PFSK-1 (cell line): ENCODE measurements at regions not wholly inside any gene's neighbourhood (a gene's known extent, or its start where the extent isn't known, plus 50 kb on each side); places are given as distances from the start of the nearest gene placed in this dataset.

Source experiments
- POLR2AphosphoS5 ChIP-seq: IDR thresholded peaks from 2 replicates; pipeline ENCODE4 v1.6.1; 2012; ENCODE audit warnings: low read depth, mild to moderate bottlenecking, control low read depth, low read length, moderate library complexity
- REST ChIP-seq, 2 experiments: IDR thresholded peaks; 2 replicates each; pipeline versions ENCODE4 v1.6.1 to v1.8.0; 2011 to 2012; ENCODE audit warnings: low read depth in 2 of 2, low read length in 2 of 2, control low read depth in 1 of 2, inconsistent platforms in 1 of 2, mild to moderate bottlenecking in 1 of 2, moderate library complexity in 1 of 2; ENCODE audit not compliant: insufficient read depth in 1 of 2
- TAF1 ChIP-seq: IDR thresholded peaks from 2 replicates; pipeline ENCODE4 v1.6.1; 2012; ENCODE audit warnings: low read length, control low read depth, borderline replicate concordance; ENCODE audit not compliant: insufficient read depth

- TF ChIP-seq TAF1 (no peak), REST (IDR thresholded peaks at IDR 0.05; ENCODE audit: insufficient read depth in 1 of 2, low read depth in 2 of 2, low read length in 2 of 2) (no peak), POLR2AphosphoS5 (no peak)
Observed at GRCh38 chr12:125614058-125614457, 548.8 kb downstream of the AACS start.
